ENCODE measurements at regions not wholly inside any gene's neighbourhood (a gene's known extent, or its start where the extent isn't known, plus 50 kb on each side); places are given as distances from the start of the nearest gene placed in this dataset.

GRCh38 chr1:83087851-83088250, 911.1 kb downstream of the TTLL7 start:
- no peak overlapping the region for H3K4me3 Mint-ChIP-seq (ENCODE audit: unreplicated experiment)
- peaks cover 9% of the 10 kb centered on the region for H3K4me1 Mint-ChIP-seq (ENCODE audit: unreplicated experiment)
- no peaks in the 10 kb centered on the region for H3K36me3 Mint-ChIP-seq (ENCODE audit: unreplicated experiment)
- DNase-seq (ENCODE audit: extremely low spot score, unreplicated experiment) = no peak
- H3K27ac Mint-ChIP-seq (ENCODE audit: unreplicated experiment) = no peak overlapping the region
- TF ChIP-seq, protein P1, sequence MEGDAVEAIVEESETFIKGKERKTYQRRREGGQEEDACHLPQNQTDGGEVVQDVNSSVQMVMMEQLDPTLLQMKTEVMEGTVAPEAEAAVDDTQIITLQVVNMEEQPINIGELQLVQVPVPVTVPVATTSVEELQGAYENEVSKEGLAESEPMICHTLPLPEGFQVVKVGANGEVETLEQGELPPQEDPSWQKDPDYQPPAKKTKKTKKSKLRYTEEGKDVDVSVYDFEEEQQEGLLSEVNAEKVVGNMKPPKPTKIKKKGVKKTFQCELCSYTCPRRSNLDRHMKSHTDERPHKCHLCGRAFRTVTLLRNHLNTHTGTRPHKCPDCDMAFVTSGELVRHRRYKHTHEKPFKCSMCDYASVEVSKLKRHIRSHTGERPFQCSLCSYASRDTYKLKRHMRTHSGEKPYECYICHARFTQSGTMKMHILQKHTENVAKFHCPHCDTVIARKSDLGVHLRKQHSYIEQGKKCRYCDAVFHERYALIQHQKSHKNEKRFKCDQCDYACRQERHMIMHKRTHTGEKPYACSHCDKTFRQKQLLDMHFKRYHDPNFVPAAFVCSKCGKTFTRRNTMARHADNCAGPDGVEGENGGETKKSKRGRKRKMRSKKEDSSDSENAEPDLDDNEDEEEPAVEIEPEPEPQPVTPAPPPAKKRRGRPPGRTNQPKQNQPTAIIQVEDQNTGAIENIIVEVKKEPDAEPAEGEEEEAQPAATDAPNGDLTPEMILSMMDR (IDR thresholded peaks at IDR 0.05) = no peak
- no peaks in the 10 kb centered on the region for H3K27me3 Mint-ChIP-seq (ENCODE audit: unreplicated experiment)
- no peaks in the 10 kb centered on the region for H3K9me3 Mint-ChIP-seq (ENCODE audit: unreplicated experiment)

DNA sequence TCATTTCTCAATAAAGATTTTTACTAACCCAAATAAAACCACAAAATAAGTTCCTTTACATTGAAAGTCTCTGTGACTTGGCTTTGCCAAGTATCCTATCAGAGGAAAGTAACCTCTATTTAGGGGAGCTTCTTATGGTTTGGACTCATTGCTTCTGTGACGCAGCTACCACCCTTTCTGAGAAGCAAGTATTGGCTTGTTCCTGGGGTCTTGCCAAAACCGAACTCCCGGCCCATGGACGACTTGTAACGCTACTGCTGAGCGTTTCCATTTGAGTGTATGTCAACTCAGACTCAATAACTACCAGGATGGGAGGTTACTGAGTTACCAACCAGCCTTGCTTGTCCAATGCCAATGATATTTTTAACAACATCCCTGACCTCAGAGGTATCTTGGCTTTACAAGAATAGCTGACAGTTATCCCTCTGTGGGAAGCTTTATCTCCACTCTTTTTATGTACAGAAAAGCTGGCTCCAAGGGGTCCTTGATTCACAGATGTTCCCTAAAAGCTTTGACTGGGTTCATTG, 911.9 kb downstream of the TTLL7 start:
- H3K4me3 Mint-ChIP-seq (ENCODE audit: unreplicated experiment) = no peak overlapping the region
- H3K4me1 Mint-ChIP-seq (ENCODE audit: unreplicated experiment) = peaks cover 9% of the 10 kb centered on the region
- H3K27me3 Mint-ChIP-seq (ENCODE audit: unreplicated experiment) = no peaks in the 10 kb centered on the region
- H3K9me3 Mint-ChIP-seq (ENCODE audit: unreplicated experiment) = no peaks in the 10 kb centered on the region
- TF ChIP-seq, protein P1 (IDR thresholded peaks at IDR 0.05) = no peak
- DNase-seq (ENCODE audit: extremely low spot score, unreplicated experiment) = no peak
- no peaks in the 10 kb centered on the region for H3K36me3 Mint-ChIP-seq (ENCODE audit: unreplicated experiment)
- H3K27ac Mint-ChIP-seq (ENCODE audit: unreplicated experiment) = no peak overlapping the region

- no peaks in the 10 kb centered on the region for H3K27me3 Mint-ChIP-seq (ENCODE audit: unreplicated experiment)
- no peaks in the 10 kb centered on the region for H3K9me3 Mint-ChIP-seq (ENCODE audit: unreplicated experiment)
- H3K4me1 Mint-ChIP-seq (ENCODE audit: unreplicated experiment) = peaks cover 9% of the 10 kb centered on the region
- TF ChIP-seq, protein P1 (IDR thresholded peaks at IDR 0.05) = no peak
- no peak overlapping the region for H3K4me3 Mint-ChIP-seq (ENCODE audit: unreplicated experiment)
- H3K27ac Mint-ChIP-seq (ENCODE audit: unreplicated experiment) = peak overlapping the region; percentile 2
- H3K36me3 Mint-ChIP-seq (ENCODE audit: unreplicated experiment) = no peaks in the 10 kb centered on the region
- DNase-seq (ENCODE audit: extremely low spot score, unreplicated experiment) = no peak
Observed at GRCh38 chr1:83086346-83086745, 912.6 kb downstream of the TTLL7 start.

GRCh38 chr1:83083589-83084224, 915.2 kb downstream of the TTLL7 start:
- no peaks in the 10 kb centered on the region for H3K36me3 Mint-ChIP-seq (ENCODE audit: unreplicated experiment)
- no peak overlapping the region for H3K4me3 Mint-ChIP-seq (ENCODE audit: unreplicated experiment)
- H3K4me1 Mint-ChIP-seq (ENCODE audit: unreplicated experiment) = peaks cover 9% of the 10 kb centered on the region
- TF ChIP-seq, protein P1 (IDR thresholded peaks at IDR 0.05) = no peak
- DNase-seq (ENCODE audit: extremely low spot score, unreplicated experiment) = no peak
- no peak overlapping the region for H3K27ac Mint-ChIP-seq (ENCODE audit: unreplicated experiment)
- H3K27me3 Mint-ChIP-seq (ENCODE audit: unreplicated experiment) = no peaks in the 10 kb centered on the region
- no peaks in the 10 kb centered on the region for H3K9me3 Mint-ChIP-seq (ENCODE audit: unreplicated experiment)

GRCh38 chr1:83077411-83077810, 921.5 kb downstream of the TTLL7 start:
- peaks cover 2% of the 10 kb centered on the region for H3K36me3 Mint-ChIP-seq (ENCODE audit: unreplicated experiment)
- H3K27me3 Mint-ChIP-seq (ENCODE audit: unreplicated experiment) = no peaks in the 10 kb centered on the region
- TF ChIP-seq, protein P1 (IDR thresholded peaks at IDR 0.05) = no peak
- H3K9me3 Mint-ChIP-seq (ENCODE audit: unreplicated experiment) = no peaks in the 10 kb centered on the region
- H3K4me1 Mint-ChIP-seq (ENCODE audit: unreplicated experiment) = no peaks in the 10 kb centered on the region
- no peak overlapping the region for H3K4me3 Mint-ChIP-seq (ENCODE audit: unreplicated experiment)
- no peak for DNase-seq (ENCODE audit: extremely low spot score, unreplicated experiment)
- no peak overlapping the region for H3K27ac Mint-ChIP-seq (ENCODE audit: unreplicated experiment)

All from osteocyte (in vitro differentiated cells).